ENCODE measurements at regions not wholly inside any gene's neighbourhood (a gene's known extent, or its start where the extent isn't known, plus 50 kb on each side); places are given as distances from the start of the nearest gene placed in this dataset.

DNA sequence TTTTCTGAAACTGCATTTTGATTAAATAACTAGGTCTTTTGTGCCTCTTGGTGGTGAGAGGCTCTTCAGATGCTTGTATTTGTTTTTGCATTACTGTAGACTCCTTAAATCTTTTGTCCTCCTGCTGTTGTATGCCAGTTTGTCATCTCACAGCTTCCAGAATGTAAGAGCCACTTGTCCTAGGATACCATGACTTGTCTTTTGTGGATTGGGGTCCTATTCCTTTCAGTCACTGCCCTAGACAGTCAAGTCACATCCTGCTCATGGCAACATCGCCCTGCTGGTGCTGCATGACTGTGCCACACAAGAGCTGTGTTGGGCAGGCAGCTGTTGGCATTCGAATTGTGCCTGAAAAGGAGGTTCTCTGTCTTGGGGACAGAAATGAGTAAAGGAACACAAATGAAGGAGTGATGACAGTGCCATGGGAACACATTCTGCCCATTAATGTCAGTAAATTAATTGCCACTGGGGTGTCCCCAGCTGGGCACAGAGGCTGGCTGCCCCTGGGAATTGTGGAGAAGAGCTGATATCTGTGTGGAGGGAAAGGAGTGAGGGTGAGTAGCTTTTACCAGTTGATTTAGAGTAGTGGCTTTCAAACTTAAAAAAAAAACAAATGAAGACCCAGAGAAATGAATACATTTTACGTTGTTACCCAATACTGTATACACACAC, 140.3 kb downstream of the ARL6IP6 start:
- Histone ChIP-seq H3K27ac (ENCODE audit: low read depth in 1 of 2, low read length in 1 of 2) (no peak overlapping the region), H3K4me3 (ENCODE audit: low read length in 2 of 2) (no peak overlapping the region), H3K9me3 (ENCODE audit: control insufficient read depth in 2 of 2, insufficient read depth in 1 of 2, low read length in 1 of 2) (no peaks in the 10 kb centered on the region), H3K4me1 (ENCODE audit: control insufficient read depth in 2 of 2, insufficient read depth in 2 of 2, low read length in 2 of 2) (no peaks in the 10 kb centered on the region), H3K27me3 (ENCODE audit: control insufficient read depth in 2 of 2, insufficient read depth in 1 of 2, low read length in 1 of 2) (no peaks in the 10 kb centered on the region), H3K36me3 (ENCODE audit: control insufficient read depth in 2 of 2, insufficient read depth in 2 of 2, low read length in 1 of 2) (no peaks in the 10 kb centered on the region)
- 90% methylated on average over 3 of the region's 3 CpGs for WGBS
- DNase-seq (ENCODE audit: low read depth in 6 of 9, low spot score in 9 of 9), result no peak

DNA sequence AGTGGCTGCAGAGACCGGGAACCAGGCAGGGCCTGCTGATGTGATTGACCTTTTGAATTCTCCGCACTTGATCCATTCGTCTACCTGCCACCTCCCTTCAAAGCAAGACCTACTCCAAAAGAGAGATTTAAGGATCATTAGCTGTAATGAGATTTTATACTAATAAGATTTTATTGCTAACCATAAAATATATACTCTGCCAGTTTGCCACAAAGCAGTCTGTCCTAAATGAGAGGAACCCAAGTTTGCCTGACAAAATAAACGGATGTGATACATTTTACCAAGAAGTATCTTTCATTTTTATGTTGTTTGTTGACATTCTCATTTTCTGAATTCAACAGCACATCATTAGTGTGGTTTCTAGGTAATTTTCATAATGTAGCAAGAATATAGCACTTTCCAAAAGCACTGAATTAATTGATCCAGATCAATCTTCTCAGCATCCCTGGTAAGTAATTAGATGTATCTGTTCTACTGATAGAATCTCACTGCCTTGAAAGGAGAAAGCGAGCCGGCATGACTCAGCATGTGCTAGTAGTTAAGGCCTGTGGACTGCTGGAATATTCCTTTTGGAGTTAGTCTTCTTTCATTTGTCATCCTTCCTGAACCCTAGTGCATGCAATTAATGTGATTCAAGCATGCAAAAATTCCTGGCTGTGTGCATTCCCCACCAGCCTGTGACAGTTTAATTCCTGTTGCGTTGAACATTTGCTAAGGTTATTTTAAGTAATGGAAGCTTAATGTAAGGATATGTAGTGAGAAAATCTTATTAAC, 128.5 kb downstream of the ARL6IP6 start:
- DNase-seq (ENCODE audit: low read depth in 6 of 9, low spot score in 9 of 9), result no peak
- Histone ChIP-seq H3K27me3 (ENCODE audit: control insufficient read depth in 2 of 2, insufficient read depth in 1 of 2, low read length in 1 of 2) (no peaks in the 10 kb centered on the region), H3K9me3 (ENCODE audit: control insufficient read depth in 2 of 2, insufficient read depth in 1 of 2, low read length in 1 of 2) (no peaks in the 10 kb centered on the region), H3K36me3 (ENCODE audit: control insufficient read depth in 2 of 2, insufficient read depth in 2 of 2, low read length in 1 of 2) (no peaks in the 10 kb centered on the region), H3K4me1 (ENCODE audit: control insufficient read depth in 2 of 2, insufficient read depth in 2 of 2, low read length in 2 of 2) (no peaks in the 10 kb centered on the region), H3K27ac (ENCODE audit: low read depth in 1 of 2, low read length in 1 of 2) (no peak overlapping the region), H3K4me3 (ENCODE audit: low read length in 2 of 2) (no peak overlapping the region)
- WGBS, result 93% methylated on average over 7 of the region's 7 CpGs

DNA sequence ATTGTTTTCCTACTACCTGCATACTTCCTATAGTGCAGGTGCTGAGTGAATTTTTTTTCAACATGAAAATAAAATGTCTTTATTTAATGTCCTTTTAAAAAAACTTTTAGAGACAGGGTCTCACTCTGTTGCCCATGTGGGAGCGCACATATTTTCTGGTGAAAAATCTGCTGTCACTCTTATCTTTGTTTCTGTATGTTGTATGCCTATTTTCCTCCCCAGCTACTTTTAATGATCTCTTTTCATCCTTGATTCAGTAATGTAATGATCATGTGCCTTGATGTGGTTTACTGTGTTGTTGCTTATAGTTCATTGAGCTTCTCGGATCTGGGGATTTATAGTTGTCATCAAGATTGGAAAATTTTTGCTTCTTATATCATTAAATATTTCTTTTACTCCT, 117.3 kb downstream of the ARL6IP6 start:
- Histone ChIP-seq H3K36me3 (ENCODE audit: control insufficient read depth in 2 of 2, insufficient read depth in 2 of 2, low read length in 1 of 2) (no peaks in the 10 kb centered on the region), H3K27ac (ENCODE audit: low read depth in 1 of 2, low read length in 1 of 2) (no peak overlapping the region), H3K4me1 (ENCODE audit: control insufficient read depth in 2 of 2, insufficient read depth in 2 of 2, low read length in 2 of 2) (no peaks in the 10 kb centered on the region), H3K9me3 (ENCODE audit: control insufficient read depth in 2 of 2, insufficient read depth in 1 of 2, low read length in 1 of 2) (no peaks in the 10 kb centered on the region), H3K27me3 (ENCODE audit: control insufficient read depth in 2 of 2, insufficient read depth in 1 of 2, low read length in 1 of 2) (no peaks in the 10 kb centered on the region), H3K4me3 (ENCODE audit: low read length in 2 of 2) (no peak overlapping the region)
- no peak for DNase-seq (ENCODE audit: low read depth in 6 of 9, low spot score in 9 of 9)
- WGBS, result 93% methylated on average over 2 of the region's 2 CpGs

DNA sequence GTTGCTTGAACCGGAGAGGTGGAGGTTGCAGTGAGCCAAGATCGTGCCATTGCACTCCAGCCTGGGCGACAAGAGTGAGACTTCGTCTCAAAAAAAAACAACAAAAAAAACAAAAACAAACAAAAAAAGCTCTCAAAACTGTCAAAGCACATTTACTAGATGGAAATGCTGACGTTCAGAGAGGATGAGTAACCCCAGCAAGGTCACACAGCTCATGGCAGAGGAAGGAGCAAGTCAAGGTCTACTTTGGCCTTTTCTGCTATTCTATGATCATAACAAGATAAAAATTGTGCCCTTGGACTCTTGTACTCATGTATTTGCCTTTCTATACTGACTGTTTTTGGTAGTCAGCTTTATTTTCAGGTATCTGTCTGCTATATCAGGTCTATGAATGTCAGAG, 109.5 kb downstream of the ARL6IP6 start:
- no peaks in the 10 kb centered on the region for H3K27me3 ChIP-seq (ENCODE audit: control insufficient read depth in 2 of 2, insufficient read depth in 1 of 2, low read length in 1 of 2)
- no peaks in the 10 kb centered on the region for H3K9me3 ChIP-seq (ENCODE audit: control insufficient read depth in 2 of 2, insufficient read depth in 1 of 2, low read length in 1 of 2)
- no peak overlapping the region for H3K27ac ChIP-seq (ENCODE audit: low read depth in 1 of 2, low read length in 1 of 2)
- no peak overlapping the region for H3K4me3 ChIP-seq (ENCODE audit: low read length in 2 of 2)
- no peak for DNase-seq (ENCODE audit: low read depth in 6 of 9, low spot score in 9 of 9)
- H3K4me1 ChIP-seq (ENCODE audit: control insufficient read depth in 2 of 2, insufficient read depth in 2 of 2, low read length in 2 of 2), result no peaks in the 10 kb centered on the region
- WGBS, result 95% methylated on average over 5 of the region's 5 CpGs
- no peaks in the 10 kb centered on the region for H3K36me3 ChIP-seq (ENCODE audit: control insufficient read depth in 2 of 2, insufficient read depth in 2 of 2, low read length in 1 of 2)

DNA sequence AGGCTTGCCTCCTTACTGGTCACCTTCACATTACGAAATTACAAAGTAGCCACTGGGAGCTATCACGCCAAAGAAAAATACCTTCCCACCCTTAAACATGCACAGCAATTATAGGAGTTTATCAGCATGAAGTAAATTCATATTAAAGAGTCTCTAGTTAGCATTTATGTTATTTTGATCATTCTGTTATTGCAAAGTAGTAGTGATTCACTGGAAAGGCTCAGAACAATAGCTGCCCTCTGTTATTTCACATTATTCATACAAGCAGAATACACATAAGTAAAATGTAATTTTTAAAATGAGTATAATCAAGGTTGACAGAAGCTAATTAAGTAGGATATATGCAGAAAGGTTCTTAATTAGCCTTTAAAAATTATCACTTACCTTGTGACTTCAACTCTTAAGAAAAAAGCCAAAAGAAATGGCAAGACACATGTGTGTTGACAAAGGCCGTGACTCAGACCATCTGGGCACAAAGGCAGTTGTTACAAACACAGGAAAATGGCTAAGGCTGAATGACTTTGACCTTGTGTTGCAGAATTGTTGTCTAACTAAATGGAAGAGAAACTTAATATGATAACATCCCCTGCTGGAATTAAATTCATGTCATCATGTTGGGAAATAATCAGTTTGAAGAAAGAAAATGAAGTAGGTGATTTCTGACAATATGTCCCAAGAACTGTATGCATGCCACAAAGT, 108.3 kb downstream of the ARL6IP6 start:
- Histone ChIP-seq H3K36me3 (ENCODE audit: control insufficient read depth in 2 of 2, insufficient read depth in 2 of 2, low read length in 1 of 2) (no peaks in the 10 kb centered on the region), H3K27me3 (ENCODE audit: control insufficient read depth in 2 of 2, insufficient read depth in 1 of 2, low read length in 1 of 2) (no peaks in the 10 kb centered on the region), H3K27ac (ENCODE audit: low read depth in 1 of 2, low read length in 1 of 2) (no peak overlapping the region), H3K9me3 (ENCODE audit: control insufficient read depth in 2 of 2, insufficient read depth in 1 of 2, low read length in 1 of 2) (no peaks in the 10 kb centered on the region), H3K4me1 (ENCODE audit: control insufficient read depth in 2 of 2, insufficient read depth in 2 of 2, low read length in 2 of 2) (no peaks in the 10 kb centered on the region), H3K4me3 (ENCODE audit: low read length in 2 of 2) (no peak overlapping the region)
- WGBS, result 90% methylated on average over 3 of the region's 3 CpGs
- DNase-seq (ENCODE audit: low read depth in 6 of 9, low spot score in 9 of 9), result no peak

DNA sequence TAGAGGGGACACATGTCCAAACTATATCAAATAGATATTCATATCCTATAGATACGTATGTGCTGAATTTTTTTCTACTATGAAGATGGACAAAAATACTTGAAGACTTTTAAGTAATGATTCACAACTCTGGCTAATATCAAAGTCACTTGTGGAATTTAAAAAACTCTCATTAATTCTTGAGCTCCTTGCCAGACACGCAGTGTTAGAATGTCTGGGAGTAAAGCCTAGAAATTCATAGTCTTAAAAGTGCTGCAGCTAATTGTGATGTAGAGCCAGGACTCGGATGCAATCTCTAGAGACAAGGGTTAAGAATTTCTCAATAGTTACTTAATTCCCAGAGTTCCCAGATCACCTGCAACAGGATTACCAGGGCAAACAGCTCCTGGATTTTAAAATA, 107.4 kb downstream of the ARL6IP6 start:
- Histone ChIP-seq H3K4me1 (ENCODE audit: control insufficient read depth in 2 of 2, insufficient read depth in 2 of 2, low read length in 2 of 2) (no peaks in the 10 kb centered on the region), H3K4me3 (ENCODE audit: low read length in 2 of 2) (no peak overlapping the region), H3K36me3 (ENCODE audit: control insufficient read depth in 2 of 2, insufficient read depth in 2 of 2, low read length in 1 of 2) (no peaks in the 10 kb centered on the region), H3K27me3 (ENCODE audit: control insufficient read depth in 2 of 2, insufficient read depth in 1 of 2, low read length in 1 of 2) (no peaks in the 10 kb centered on the region), H3K9me3 (ENCODE audit: control insufficient read depth in 2 of 2, insufficient read depth in 1 of 2, low read length in 1 of 2) (no peaks in the 10 kb centered on the region), H3K27ac (ENCODE audit: low read depth in 1 of 2, low read length in 1 of 2) (no peak overlapping the region)
- 94% methylated on average over 3 of the region's 3 CpGs for WGBS
- DNase-seq (ENCODE audit: low read depth in 6 of 9, low spot score in 9 of 9), result no peak

DNA sequence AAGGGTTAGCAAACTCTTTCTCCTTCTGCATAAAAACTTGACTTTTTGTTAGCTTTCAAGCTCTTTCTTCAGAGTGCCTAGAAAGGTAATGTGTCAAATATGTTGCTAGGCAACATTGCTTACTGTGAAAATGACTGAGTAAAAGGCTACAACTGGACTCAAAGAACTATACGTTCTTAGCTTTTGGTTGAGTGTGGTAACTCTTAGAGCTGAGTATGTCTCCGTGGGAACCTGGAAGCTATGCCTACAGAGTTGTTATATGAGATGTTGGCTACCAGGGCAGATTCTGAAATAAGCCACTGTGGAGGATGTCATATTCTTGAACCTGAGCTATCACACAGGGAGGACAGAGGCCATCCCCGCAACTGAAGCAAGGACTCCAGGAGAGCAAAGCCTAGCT, 105.5 kb downstream of the ARL6IP6 start:
- H3K36me3 ChIP-seq (ENCODE audit: control insufficient read depth in 2 of 2, insufficient read depth in 2 of 2, low read length in 1 of 2), result no peaks in the 10 kb centered on the region
- no peaks in the 10 kb centered on the region for H3K27me3 ChIP-seq (ENCODE audit: control insufficient read depth in 2 of 2, insufficient read depth in 1 of 2, low read length in 1 of 2)
- no peak overlapping the region for H3K4me3 ChIP-seq (ENCODE audit: low read length in 2 of 2)
- no peaks in the 10 kb centered on the region for H3K9me3 ChIP-seq (ENCODE audit: control insufficient read depth in 2 of 2, insufficient read depth in 1 of 2, low read length in 1 of 2)
- WGBS, result 91% methylated on average over 3 of the region's 3 CpGs
- H3K27ac ChIP-seq (ENCODE audit: low read depth in 1 of 2, low read length in 1 of 2), result no peak overlapping the region
- no peaks in the 10 kb centered on the region for H3K4me1 ChIP-seq (ENCODE audit: control insufficient read depth in 2 of 2, insufficient read depth in 2 of 2, low read length in 2 of 2)
- DNase-seq (ENCODE audit: low read depth in 6 of 9, low spot score in 9 of 9), result no peak

DNA sequence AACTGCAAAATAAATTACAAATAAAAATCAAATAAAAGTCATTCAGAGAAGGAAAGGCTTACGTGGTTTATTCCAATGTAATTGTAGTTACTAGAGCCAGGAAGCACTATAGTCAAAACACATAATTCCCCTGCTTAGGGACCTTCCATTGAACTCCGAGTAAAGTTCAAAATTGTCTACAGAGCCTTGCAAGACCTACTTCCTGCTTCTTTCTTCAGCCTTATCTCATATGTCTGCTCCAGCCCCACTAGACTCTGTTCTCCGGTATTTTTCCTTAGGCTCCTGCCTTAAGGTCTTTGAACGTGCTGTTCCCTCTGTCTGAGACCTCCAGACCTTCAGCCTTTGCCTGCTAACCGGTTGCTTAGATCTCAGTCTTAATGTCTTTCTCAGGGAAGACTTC, 104.3 kb downstream of the ARL6IP6 start:
- H3K4me3 ChIP-seq (ENCODE audit: low read length in 2 of 2), result no peak overlapping the region
- H3K36me3 ChIP-seq (ENCODE audit: control insufficient read depth in 2 of 2, insufficient read depth in 2 of 2, low read length in 1 of 2), result no peaks in the 10 kb centered on the region
- H3K27me3 ChIP-seq (ENCODE audit: control insufficient read depth in 2 of 2, insufficient read depth in 1 of 2, low read length in 1 of 2), result no peaks in the 10 kb centered on the region
- 51% methylated on average over 5 of the region's 5 CpGs for WGBS
- H3K27ac ChIP-seq (ENCODE audit: low read depth in 1 of 2, low read length in 1 of 2), result no peak overlapping the region
- DNase-seq (ENCODE audit: low read depth in 6 of 9, low spot score in 9 of 9), result no peak
- H3K9me3 ChIP-seq (ENCODE audit: control insufficient read depth in 2 of 2, insufficient read depth in 1 of 2, low read length in 1 of 2), result no peaks in the 10 kb centered on the region
- no peaks in the 10 kb centered on the region for H3K4me1 ChIP-seq (ENCODE audit: control insufficient read depth in 2 of 2, insufficient read depth in 2 of 2, low read length in 2 of 2)

DNA sequence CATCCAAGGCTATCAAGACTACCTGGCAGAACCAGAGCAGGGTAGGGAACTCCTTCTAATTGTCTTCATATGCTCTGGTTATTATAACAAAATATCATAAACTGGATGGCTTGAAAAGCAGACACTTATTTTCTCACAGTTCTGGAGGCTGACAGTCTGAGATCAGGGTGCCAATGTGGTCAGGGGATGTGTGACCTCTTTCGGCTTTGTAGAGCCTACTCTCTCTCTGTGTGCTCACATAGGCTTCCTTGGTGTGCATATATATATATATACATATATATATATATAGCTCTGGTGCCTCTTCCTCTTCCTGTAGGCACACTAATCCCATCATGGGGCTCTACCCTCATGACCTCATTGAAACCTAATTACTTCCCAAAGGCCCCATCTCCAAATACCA, 101.6 kb downstream of the ARL6IP6 start:
- Histone ChIP-seq H3K27ac (ENCODE audit: low read depth in 1 of 2, low read length in 1 of 2) (no peak overlapping the region), H3K4me1 (ENCODE audit: control insufficient read depth in 2 of 2, insufficient read depth in 2 of 2, low read length in 2 of 2) (no peaks in the 10 kb centered on the region), H3K36me3 (ENCODE audit: control insufficient read depth in 2 of 2, insufficient read depth in 2 of 2, low read length in 1 of 2) (no peaks in the 10 kb centered on the region), H3K9me3 (ENCODE audit: control insufficient read depth in 2 of 2, insufficient read depth in 1 of 2, low read length in 1 of 2) (no peaks in the 10 kb centered on the region), H3K27me3 (ENCODE audit: control insufficient read depth in 2 of 2, insufficient read depth in 1 of 2, low read length in 1 of 2) (no peaks in the 10 kb centered on the region), H3K4me3 (ENCODE audit: low read length in 2 of 2) (no peak overlapping the region)
- DNase-seq (ENCODE audit: low read depth in 6 of 9, low spot score in 9 of 9), result no peak
- 96% methylated on average over 1 of the region's 1 CpG for WGBS
